A549 (cell line): ENCODE measurements at regions not wholly inside any gene's neighbourhood (a gene's known extent, or its start where the extent isn't known, plus 50 kb on each side); places are given as distances from the start of the nearest gene placed in this dataset.

ENCODE experiments used
- ATAC-seq, 2 experiments: fragments of 200-7000 bp in 1 of 2; fragments of >200 bp in 1 of 2; cut with Nextera tagmentation in 1 of 2; cut with Tn5 transposase in 1 of 2; 3 replicates each; pipeline versions ENCODE4 v1.8.0 to v1.9.1; 2018 to 2020; ENCODE audit warnings: mild to moderate bottlenecking in 1 of 2, moderate library complexity in 1 of 2
- CTCF ChIA-PET: fragments of 300-600 bp; sonication (Branson Sonifier 250); formaldehyde crosslinking; extraction: SDS; loops from one replicate; lab custom pipeline; 2021; ENCODE audit warnings: antibody characterized with exemption, inconsistent platforms; lab: Yijun Ruan, JAX
- POLR2A ChIA-PET: fragments of 350-600 bp; formaldehyde crosslinking; extraction: SDS; loops from one replicate; lab custom pipeline; 2021; ENCODE audit warnings: antibody characterized with exemption, inconsistent platforms; lab: Yijun Ruan, JAX
- DNase-seq, 2 experiments: peaks; one replicate each; pipeline versions ENCODE4 v3.0.0 to v3.0.0-alpha.2; 2011 to 2016; ENCODE audit warnings: low read depth in 1 of 2, low spot score in 1 of 2
- FAIRE-seq: peaks from 2 replicates; lab custom pipeline; 2011; peaks lifted over from hg19 to GRCh38; lab: Jason Lieb, UNC
- H3K27ac ChIP-seq, 2 experiments: fragments of >200 bp; sonication (Bioruptor Twin); formaldehyde crosslinking; 3 replicates each; pipeline ENCODE4 v1.5.1; 2016 to 2017
- H3K4me1 ChIP-seq: fragments of >200 bp; sonication (Bioruptor Twin); formaldehyde crosslinking; 3 replicates; pipeline ENCODE4 v1.6.1; 2016
- H3K4me2 ChIP-seq: fragments of >200 bp; sonication (Bioruptor Twin); formaldehyde crosslinking; 3 replicates; pipeline ENCODE4 v1.6.1; 2016
- H3K4me3 ChIP-seq: fragments of >200 bp; sonication (Bioruptor Twin); formaldehyde crosslinking; 3 replicates; pipeline ENCODE4 v1.5.1; 2016
- H3K9me3 ChIP-seq: fragments of >200 bp; sonication (Bioruptor Twin); formaldehyde crosslinking; 3 replicates; pipeline ENCODE4 v1.6.1; 2016
- BCL3 ChIP-seq: fragments of >200 bp; sonication (Bioruptor Twin); formaldehyde crosslinking; IDR thresholded peaks from 3 replicates; pipeline ENCODE4 v1.6.1; 2016
- BHLHE40 ChIP-seq: IDR thresholded peaks from 2 replicates; pipeline ENCODE4 v1.6.1; 2012; ENCODE audit warnings: low read depth, low read length, inconsistent platforms
- CHD4 ChIP-seq: fragments of 200-600 bp; sonication (generic); IDR thresholded peaks from 2 replicates; pipeline ENCODE4 v1.6.1; 2016; ENCODE audit warnings: antibody characterized with exemption, mild to moderate bottlenecking, borderline replicate concordance
- E2F6 ChIP-seq: IDR thresholded peaks from 2 replicates; pipeline ENCODE4 v1.6.1; 2012; ENCODE audit warnings: low read depth, borderline replicate concordance
- ELK1 ChIP-seq: fragments of 150-350 bp; IDR thresholded peaks from 2 replicates; pipeline ENCODE4 v1.6.1; 2014; ENCODE audit warnings: low read depth, mild to moderate bottlenecking, low read length
- EP300 ChIP-seq, 2 experiments: fragments of >200 bp; sonication (Bioruptor Twin); formaldehyde crosslinking; IDR thresholded peaks; 2 replicates in 1 of 2; 3 replicates in 1 of 2; pipeline ENCODE4 v1.6.1; 2016 to 2017
- FOSB ChIP-seq: fragments of 250-450 bp; sonication (Bioruptor Pico); IDR thresholded peaks from 2 replicates; pipeline ENCODE4 v1.5.0; 2020; ENCODE audit warnings: mild to moderate bottlenecking, moderate library complexity
- HEYL ChIP-seq: fragments of 250-450 bp; sonication (Bioruptor Pico); IDR thresholded peaks from 2 replicates; pipeline ENCODE4 v1.8.0; 2021; ENCODE audit warnings: mild to moderate bottlenecking, moderate library complexity
- HOXA7 ChIP-seq: fragments of 250-450 bp; sonication (Bioruptor Pico); IDR thresholded peaks from 2 replicates; pipeline ENCODE4 v1.5.0; 2020; ENCODE audit warnings: mild to moderate bottlenecking, moderate library complexity
- HOXB13 ChIP-seq: fragments of 250-450 bp; sonication (Bioruptor Pico); IDR thresholded peaks from 2 replicates; pipeline ENCODE4 v1.5.0; 2020; ENCODE audit warnings: low read depth, mild to moderate bottlenecking, moderate library complexity
- HOXB5 ChIP-seq: fragments of 250-450 bp; sonication (Bioruptor Pico); IDR thresholded peaks from 2 replicates; pipeline ENCODE4 v1.5.0; 2020; ENCODE audit warnings: mild to moderate bottlenecking, moderate library complexity
- JUN ChIP-seq, 2 experiments: fragments of >200 bp; sonication (Bioruptor Twin); formaldehyde crosslinking; IDR thresholded peaks; 2 replicates in 1 of 2; 3 replicates in 1 of 2; pipeline ENCODE4 v1.6.1; 2016 to 2017
- JUNB ChIP-seq: fragments of >200 bp; sonication (Bioruptor Twin); formaldehyde crosslinking; IDR thresholded peaks from 2 replicates; pipeline ENCODE4 v1.6.1; 2016
- KDM1A ChIP-seq: fragments of 200-600 bp; sonication (generic); IDR thresholded peaks from 2 replicates; pipeline ENCODE4 v1.6.1; 2016; ENCODE audit warnings: low read depth, mild to moderate bottlenecking
- KDM5A ChIP-seq: fragments of 200-600 bp; sonication (generic); IDR thresholded peaks from 2 replicates; pipeline ENCODE4 v1.6.1; 2016; ENCODE audit warnings: antibody characterized with exemption, mild to moderate bottlenecking
- MAFK ChIP-seq: fragments of 450-650 bp; IDR thresholded peaks from 2 replicates; pipeline ENCODE4 v1.6.1; 2014; ENCODE audit not compliant: partially characterized antibody
- MAZ ChIP-seq: fragments of 150-350 bp; IDR thresholded peaks from 2 replicates; pipeline ENCODE4 v1.6.1; 2014; ENCODE audit warnings: antibody characterized with exemption, low read depth, low read length, borderline replicate concordance
- NFE2L2 ChIP-seq: fragments of 150-350 bp; conservative IDR thresholded peaks from 2 replicates; pipeline ENCODE4 v1.6.1; 2014; ENCODE audit warnings: low read length
- NPAS2 ChIP-seq: fragments of 250-450 bp; sonication (Bioruptor Pico); IDR thresholded peaks from 2 replicates; pipeline ENCODE4 v1.8.0; 2022; ENCODE audit warnings: mild to moderate bottlenecking, moderate library complexity, borderline replicate concordance
- NR3C1 ChIP-seq: fragments of >200 bp; sonication (Bioruptor Twin); formaldehyde crosslinking; IDR thresholded peaks from 3 replicates; pipeline ENCODE4 v1.6.1; 2017
- PBX3 ChIP-seq: IDR thresholded peaks from 2 replicates; pipeline ENCODE4 v1.6.1; 2012
- POLR2A ChIP-seq: IDR thresholded peaks from 2 replicates; pipeline ENCODE4 v1.6.1; 2012; ENCODE audit warnings: mild to moderate bottlenecking, low read length
- POLR2AphosphoS2 ChIP-seq: conservative IDR thresholded peaks from 2 replicates; pipeline ENCODE4 v1.6.1; 2012; ENCODE audit warnings: low read length, improper control_type of control experiment, inconsistent platforms
- RFX5 ChIP-seq: fragments of 450-650 bp; IDR thresholded peaks from 2 replicates; pipeline ENCODE4 v1.7.1; 2014; ENCODE audit warnings: antibody characterized with exemption, mild to moderate bottlenecking, moderate library complexity
- TFCP2L1 ChIP-seq: fragments of 250-450 bp; sonication (Bioruptor Pico); IDR thresholded peaks from 2 replicates; pipeline ENCODE4 v1.5.0; 2021; ENCODE audit warnings: mild to moderate bottlenecking
- TP53 ChIP-seq: fragments of 250-450 bp; sonication (Bioruptor Pico); IDR thresholded peaks from 2 replicates; pipeline ENCODE4 v1.5.0; 2021; ENCODE audit warnings: mild to moderate bottlenecking, moderate library complexity
- ZFP36 ChIP-seq: fragments of 450-650 bp; IDR thresholded peaks from 2 replicates; pipeline ENCODE4 v1.6.1; 2014; ENCODE audit warnings: borderline replicate concordance; ENCODE audit not compliant: partially characterized antibody
- ZNF302 ChIP-seq: fragments of 250-450 bp; sonication (Bioruptor Pico); IDR thresholded peaks from 2 replicates; pipeline ENCODE4 v1.9.0; 2021; ENCODE audit warnings: inconsistent platforms, mild to moderate bottlenecking, moderate library complexity
- WGBS: methylation state at CpG from one replicate; pipeline ENCODE4 v1.1.6; 2017; ENCODE audit errors: missing lambda C conversion rate; 5-methylcytosine and 5-hydroxymethylcytosine counted together

- TF ChIP-seq PBX3 (no peak), MAZ (no peak), MAFK (no peak), JUN (IDR thresholded peaks at IDR 0.05) (no peak), EP300 (IDR thresholded peaks at IDR 0.05) (no peak), JUNB (no peak), NPAS2 (CRISPR knock-in tag) (no peak), FOSB (no peak), BCL3 (no peak)
Measured at GRCh38 chr7:16061630-16062029, 359.7 kb downstream of the CRPPA start (continued).

- no peak for TF ChIP-seq NPAS2 (CRISPR knock-in tag)
- no peak for TF ChIP-seq ZFP36
- TF ChIP-seq E2F6, result no peak
- TF ChIP-seq NR3C1, result no peak
- no peak for TF ChIP-seq HOXA7 (CRISPR knock-in tag)
- TF ChIP-seq HOXB5 (CRISPR knock-in tag), result no peak
- TF ChIP-seq TFCP2L1 (CRISPR knock-in tag), result no peak
- TF ChIP-seq ELK1, result no peak
- no peak for TF ChIP-seq EP300 (IDR thresholded peaks at IDR 0.05)
- TF ChIP-seq JUNB, result no peak
- no peak for TF ChIP-seq KDM1A
- no peak for TF ChIP-seq HEYL (CRISPR knock-in tag)
- TF ChIP-seq POLR2AphosphoS2, result no peak
- TF ChIP-seq BHLHE40, result no peak
- no peak for TF ChIP-seq NFE2L2
- no peak for TF ChIP-seq KDM5A
- no peak for TF ChIP-seq ZNF302 (CRISPR knock-in tag)
- TF ChIP-seq POLR2A, result no peak
- no peak for TF ChIP-seq HOXB13 (CRISPR knock-in tag)
- WGBS, result 63% methylated on average over 5 of the region's 5 CpGs
- POLR2A ChIA-PET, result no interaction called here
Measured at GRCh38 chr7:16061011-16061410, 360.3 kb downstream of the CRPPA start.

GRCh38 chr7:16060502-16060901, 360.8 kb downstream of the CRPPA start:
- H3K4me1 ChIP-seq, result no peaks in the 10 kb centered on the region
- no peak overlapping the region for H3K4me2 ChIP-seq
- CTCF ChIA-PET, result no interaction called here
- DNase-seq (no peak), FAIRE-seq (peak; percentile 13), ATAC-seq (no peak)
- no peak overlapping the region for H3K27ac ChIP-seq
- POLR2A ChIA-PET, result no interaction called here
- TF ChIP-seq CHD4 (no peak), RFX5 (no peak), BCL3 (no peak), KDM1A (no peak), FOSB (no peak), KDM5A (no peak), TP53 (no peak)
- no peak overlapping the region for H3K4me3 ChIP-seq
- no peaks in the 10 kb centered on the region for H3K9me3 ChIP-seq

More at GRCh38 chr7:16061011-16061410, 360.3 kb downstream of the CRPPA start:
- no peaks in the 10 kb centered on the region for H3K4me1 ChIP-seq
- DNase-seq, result no peak
- no peak overlapping the region for H3K27ac ChIP-seq
- H3K4me2 ChIP-seq, result no peak overlapping the region
- no peak overlapping the region for H3K4me3 ChIP-seq
- no peak for FAIRE-seq
- CTCF ChIA-PET, result no interaction called here
- no peaks in the 10 kb centered on the region for H3K9me3 ChIP-seq
- no peak for ATAC-seq
